AG09319 (cell line): ENCODE measurements at regions not wholly inside any gene's neighbourhood (a gene's known extent, or its start where the extent isn't known, plus 50 kb on each side); places are given as distances from the start of the nearest gene placed in this dataset.

Experiments
- DNase-seq: peaks from one replicate; pipeline ENCODE4 v3.0.0-alpha.2; 2010; ENCODE audit warnings: low read depth; ENCODE audit errors: extremely low read depth
- TF ChIP-seq, protein P1 (sequence below): IDR thresholded peaks from 2 replicates; pipeline ENCODE4 v1.5.1; 2011; ENCODE audit warnings: low read depth, mild to moderate bottlenecking, inconsistent platforms, low read length, moderate library complexity

DNA sequence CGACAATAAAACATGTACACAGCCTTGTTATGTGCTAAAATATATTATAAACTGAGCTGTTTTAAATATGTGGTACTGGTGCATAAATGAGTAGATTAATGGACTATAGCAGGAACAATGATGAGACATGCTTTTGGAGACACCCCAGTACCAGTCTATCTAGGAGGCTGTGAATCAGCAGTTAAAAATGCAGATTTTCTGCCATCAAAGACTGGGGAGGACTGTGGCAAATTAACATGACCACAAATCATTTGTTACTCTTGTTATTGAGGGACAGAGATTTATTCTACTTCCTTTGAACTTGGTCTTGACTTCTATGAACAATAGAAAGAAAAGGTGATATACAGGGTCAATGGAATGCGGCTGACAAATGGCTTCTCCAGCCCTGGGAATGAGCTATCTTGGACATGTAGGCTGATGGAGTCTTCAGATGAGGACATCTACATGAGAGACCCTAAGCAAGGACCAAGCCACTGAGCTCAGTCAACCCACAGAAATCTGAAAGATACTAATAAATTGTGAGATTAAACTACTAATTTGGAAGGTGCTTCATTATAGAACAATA, 551.7 kb upstream of the GJE1 start:
- DNase-seq: no peak
- TF ChIP-seq, protein P1, sequence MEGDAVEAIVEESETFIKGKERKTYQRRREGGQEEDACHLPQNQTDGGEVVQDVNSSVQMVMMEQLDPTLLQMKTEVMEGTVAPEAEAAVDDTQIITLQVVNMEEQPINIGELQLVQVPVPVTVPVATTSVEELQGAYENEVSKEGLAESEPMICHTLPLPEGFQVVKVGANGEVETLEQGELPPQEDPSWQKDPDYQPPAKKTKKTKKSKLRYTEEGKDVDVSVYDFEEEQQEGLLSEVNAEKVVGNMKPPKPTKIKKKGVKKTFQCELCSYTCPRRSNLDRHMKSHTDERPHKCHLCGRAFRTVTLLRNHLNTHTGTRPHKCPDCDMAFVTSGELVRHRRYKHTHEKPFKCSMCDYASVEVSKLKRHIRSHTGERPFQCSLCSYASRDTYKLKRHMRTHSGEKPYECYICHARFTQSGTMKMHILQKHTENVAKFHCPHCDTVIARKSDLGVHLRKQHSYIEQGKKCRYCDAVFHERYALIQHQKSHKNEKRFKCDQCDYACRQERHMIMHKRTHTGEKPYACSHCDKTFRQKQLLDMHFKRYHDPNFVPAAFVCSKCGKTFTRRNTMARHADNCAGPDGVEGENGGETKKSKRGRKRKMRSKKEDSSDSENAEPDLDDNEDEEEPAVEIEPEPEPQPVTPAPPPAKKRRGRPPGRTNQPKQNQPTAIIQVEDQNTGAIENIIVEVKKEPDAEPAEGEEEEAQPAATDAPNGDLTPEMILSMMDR: no peak

DNA sequence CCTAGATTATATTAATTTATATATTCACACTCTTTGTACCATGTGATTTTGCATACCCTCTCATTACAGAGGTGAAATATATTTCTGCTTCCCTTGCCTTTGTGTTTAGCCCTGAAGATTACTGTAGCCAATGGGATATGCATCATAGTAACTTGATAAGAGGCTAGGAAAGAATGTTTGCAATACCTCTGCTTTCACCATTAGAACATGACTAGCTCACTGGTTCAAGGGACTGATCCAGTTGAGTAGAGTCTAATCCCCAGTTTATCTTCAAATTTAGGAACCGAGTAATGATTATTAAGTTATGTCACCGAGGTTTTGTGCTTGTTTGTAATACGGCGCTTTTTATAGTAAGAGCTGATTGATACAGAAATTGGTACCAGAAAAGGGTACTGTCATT, 552.6 kb upstream of the GJE1 start:
- TF ChIP-seq, protein P1: no peak

DNA sequence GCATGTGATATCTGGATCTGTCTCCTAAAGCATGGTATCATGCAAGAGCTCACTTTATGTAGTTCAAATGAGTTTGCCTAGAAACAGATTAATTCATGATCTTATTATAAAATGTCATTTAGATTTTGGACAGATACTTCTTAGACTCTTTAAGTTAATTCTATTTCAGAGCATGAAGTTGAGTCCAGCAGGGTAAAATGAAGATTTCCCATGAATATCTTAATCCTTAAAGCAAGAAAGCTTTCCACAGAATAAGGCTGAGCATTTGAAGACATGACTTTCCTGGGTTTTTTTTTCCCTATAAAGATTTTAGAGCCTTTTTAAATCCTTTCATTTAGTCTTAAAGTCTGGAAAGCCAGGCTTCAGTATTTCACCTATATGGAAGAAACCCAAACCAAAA, 556.0 kb upstream of the GJE1 start:
- TF ChIP-seq, protein P1: no peak

More for the DNA sequence above, 552.6 kb upstream of the GJE1 start:
- DNase-seq: no peak

DNA sequence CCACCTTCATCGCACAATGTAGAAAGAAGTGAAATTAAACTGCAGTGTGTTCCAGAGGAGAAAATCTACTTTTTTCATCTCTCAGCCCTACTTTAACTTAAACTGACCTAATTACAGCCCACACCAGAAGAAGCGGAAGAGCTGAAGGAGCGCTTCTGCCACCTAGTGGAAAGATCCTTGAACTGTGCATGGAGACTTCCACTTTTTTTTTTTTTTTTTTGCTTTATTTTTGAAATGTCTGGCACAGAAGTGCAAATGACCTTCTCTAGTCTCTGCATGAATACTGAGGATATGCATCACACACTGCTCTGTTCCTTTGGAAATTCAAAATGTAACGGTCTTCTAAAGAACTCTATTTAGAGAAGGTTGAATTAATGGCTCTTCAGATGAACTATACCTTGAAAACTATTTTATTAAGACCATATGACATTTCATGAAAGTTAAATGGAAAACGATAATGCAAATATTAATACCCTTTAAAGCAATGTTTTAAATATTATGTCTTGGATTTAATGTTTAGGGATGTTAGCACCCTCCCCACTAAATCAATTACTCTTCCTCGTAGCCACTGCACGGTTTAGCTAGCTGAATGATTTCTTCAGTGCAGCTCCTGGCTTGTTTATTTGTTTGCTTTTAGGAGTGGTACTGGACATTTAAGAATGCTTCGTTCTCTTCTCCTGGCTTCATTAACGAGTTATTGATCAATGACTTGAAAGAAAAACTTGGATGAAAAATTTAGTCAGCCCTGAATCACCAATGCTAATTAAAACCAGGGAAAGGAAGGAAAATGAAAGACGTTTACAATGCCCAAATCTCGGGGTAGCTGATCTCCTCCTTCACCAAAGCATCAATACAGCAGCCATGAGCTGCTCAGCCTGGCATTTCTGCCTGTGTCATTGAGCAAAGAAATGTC, 569.6 kb upstream of the GJE1 start:
- peak; percentile 87 for DNase-seq
- TF ChIP-seq, protein P1: peak; percentile 80

More for the DNA sequence above, 556.0 kb upstream of the GJE1 start:
- no peak for DNase-seq

DNA sequence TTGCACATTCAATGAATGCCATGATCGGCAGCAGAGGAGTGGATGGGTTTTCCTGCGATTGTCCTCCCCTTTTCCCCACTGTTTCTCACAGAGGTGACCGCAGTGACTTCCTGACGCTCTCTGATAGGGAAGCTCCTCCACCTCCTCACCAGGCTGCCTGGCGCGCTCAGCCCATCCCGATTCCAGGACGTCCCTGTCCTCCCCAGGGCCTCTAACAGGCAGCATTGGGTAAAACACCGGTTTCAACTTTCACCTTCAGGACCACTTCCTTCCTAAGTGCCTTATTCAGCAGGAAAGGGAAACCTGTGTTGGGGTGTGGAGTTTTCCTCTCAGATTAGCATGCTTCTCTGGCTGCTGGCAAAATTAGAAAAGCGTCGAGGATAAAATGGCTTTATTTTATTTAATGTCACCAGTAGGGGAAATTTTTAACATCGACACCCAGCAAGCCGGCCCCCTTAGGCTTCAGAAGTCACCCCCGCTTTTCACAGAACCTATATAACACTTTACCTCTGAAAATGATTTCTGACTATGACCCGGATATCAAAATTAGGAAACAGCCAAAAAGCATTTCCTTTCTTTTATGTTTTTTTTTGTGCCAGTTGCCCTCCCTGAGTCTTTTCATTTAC, 570.4 kb upstream of the GJE1 start:
- TF ChIP-seq, protein P1: no peak
- no peak for DNase-seq

DNA sequence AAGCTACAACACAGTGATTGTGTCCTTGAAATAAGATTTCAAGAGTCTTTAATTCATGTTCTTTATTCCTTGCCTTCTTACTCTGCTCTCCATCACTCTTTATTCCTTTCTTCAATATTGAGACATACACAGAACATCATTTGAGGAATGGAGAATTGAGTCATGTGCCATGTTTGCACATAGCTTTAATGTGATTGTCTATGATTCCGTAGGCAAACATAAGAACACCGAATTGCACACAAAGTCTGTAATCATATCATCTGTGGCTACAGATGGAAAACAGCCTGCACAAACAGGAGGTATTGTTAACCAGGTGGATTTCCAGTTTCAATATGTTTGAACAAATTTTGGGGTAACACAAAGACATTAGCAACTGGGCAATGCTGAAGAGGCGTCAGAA, 571.6 kb upstream of the GJE1 start:
- TF ChIP-seq, protein P1: no peak
- DNase-seq: no peak

DNA sequence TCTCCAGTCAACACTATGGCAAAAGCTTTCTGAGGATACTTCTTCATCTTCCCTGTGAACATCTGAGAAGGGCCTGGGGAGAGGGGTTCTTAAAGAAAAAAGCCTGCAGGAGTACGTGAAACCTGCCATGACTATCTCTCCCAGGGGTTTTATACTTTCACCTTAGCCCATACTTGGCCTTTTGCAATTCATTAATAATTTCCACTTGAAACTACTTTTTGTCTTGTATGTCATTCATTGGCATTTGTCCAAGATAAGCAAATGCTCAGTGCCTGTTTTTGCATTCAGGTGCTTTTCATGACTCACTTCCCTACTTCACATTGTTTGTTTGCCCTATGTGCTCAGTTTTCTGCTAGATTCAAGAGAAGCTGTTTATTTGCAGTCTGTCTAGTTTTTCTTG, 580.3 kb upstream of the GJE1 start:
- TF ChIP-seq, protein P1: no peak
- DNase-seq: no peak
